ENCODE measurements at regions not wholly inside any gene's neighbourhood (a gene's known extent, or its start where the extent isn't known, plus 50 kb on each side); places are given as distances from the start of the nearest gene placed in this dataset.

DNA sequence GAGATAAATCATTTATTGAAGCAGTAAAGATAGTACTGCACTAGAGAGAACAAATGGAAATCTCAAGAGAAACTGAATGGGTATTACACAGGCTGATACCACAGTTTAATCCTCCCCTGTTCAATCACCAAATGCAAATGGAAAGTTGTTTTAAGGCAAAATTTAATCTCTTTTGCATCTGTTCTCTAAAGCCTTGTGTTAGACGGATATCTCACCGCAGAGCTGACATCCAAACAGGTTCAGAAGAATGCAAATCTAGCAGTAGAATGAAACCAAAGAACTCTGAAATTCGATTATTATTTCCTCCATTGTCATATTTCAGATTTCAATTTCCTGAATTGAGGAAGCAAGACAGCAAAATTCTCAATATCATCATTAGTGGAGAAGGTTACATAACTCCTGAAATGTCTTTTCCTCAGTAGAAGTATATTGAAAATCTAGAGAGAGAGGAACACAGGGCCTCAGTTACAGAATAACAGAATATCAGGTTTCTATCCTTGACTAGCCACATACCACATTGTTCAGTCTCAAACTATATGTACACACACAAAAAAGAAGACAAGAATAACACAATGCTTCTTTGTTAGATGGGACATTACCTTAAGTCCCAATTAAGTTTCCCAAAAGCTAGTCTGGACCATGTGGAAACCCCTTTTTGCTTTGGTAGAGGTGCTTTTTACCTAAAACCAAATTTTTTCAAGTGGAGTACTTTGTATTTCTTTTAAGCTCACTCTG, 94.1 kb upstream of the BANK1 start:
- TF ChIP-seq, protein P1, sequence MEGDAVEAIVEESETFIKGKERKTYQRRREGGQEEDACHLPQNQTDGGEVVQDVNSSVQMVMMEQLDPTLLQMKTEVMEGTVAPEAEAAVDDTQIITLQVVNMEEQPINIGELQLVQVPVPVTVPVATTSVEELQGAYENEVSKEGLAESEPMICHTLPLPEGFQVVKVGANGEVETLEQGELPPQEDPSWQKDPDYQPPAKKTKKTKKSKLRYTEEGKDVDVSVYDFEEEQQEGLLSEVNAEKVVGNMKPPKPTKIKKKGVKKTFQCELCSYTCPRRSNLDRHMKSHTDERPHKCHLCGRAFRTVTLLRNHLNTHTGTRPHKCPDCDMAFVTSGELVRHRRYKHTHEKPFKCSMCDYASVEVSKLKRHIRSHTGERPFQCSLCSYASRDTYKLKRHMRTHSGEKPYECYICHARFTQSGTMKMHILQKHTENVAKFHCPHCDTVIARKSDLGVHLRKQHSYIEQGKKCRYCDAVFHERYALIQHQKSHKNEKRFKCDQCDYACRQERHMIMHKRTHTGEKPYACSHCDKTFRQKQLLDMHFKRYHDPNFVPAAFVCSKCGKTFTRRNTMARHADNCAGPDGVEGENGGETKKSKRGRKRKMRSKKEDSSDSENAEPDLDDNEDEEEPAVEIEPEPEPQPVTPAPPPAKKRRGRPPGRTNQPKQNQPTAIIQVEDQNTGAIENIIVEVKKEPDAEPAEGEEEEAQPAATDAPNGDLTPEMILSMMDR (conservative IDR thresholded peaks at IDR 0.05; ENCODE audit: low read depth, low read length), result no peak
- TF ChIP-seq EZH2 (IDR thresholded peaks at IDR 0.05; ENCODE audit: low read length, unreplicated experiment), result no peak

Measured in PC-3 (cell line).